HG03378 (cell line): ENCODE measurements at regions not wholly inside any gene's neighbourhood (a gene's known extent, or its start where the extent isn't known, plus 50 kb on each side); places are given as distances from the start of the nearest gene placed in this dataset.
"Not testable (repeated sequence)": the region's sequence is repeated elsewhere in the genome, so short reads cannot be mapped to it uniquely, and the experiment has no call there.

Experiments
- ATAC-seq: cut with Tn5 transposase; IDR thresholded peaks from one replicate; pipeline ENCODE4 v1.9.1; 2021; ENCODE audit warnings: mild to moderate bottlenecking, moderate library complexity; ENCODE audit not compliant: unreplicated experiment

GRCh38 chr20:22529150-22530019 is 55.0 kb downstream of the FOXA2 start:
- no peak for ATAC-seq

- no peak for ATAC-seq
Measured at GRCh38 chr20:22526512-22527012, 57.8 kb downstream of the FOXA2 start.

- no peak for ATAC-seq
Measured at GRCh38 chr20:22525821-22526220, 58.6 kb downstream of the FOXA2 start.

GRCh38 chr20:22525069-22525820 is 59.1 kb downstream of the FOXA2 start:
- no peak for ATAC-seq

GRCh38 chr20:22524393-22525015 is 59.9 kb downstream of the FOXA2 start:
- ATAC-seq, result no peak

GRCh38 chr20:22523499-22524392 is 60.6 kb downstream of the FOXA2 start:
- no peak for ATAC-seq

GRCh38 chr20:22523128-22523498 is 61.3 kb downstream of the FOXA2 start:
- no peak for ATAC-seq

GRCh38 chr20:22522701-22523100 is 61.7 kb downstream of the FOXA2 start:
- no peak for ATAC-seq

GRCh38 chr20:22521940-22522339 is 62.4 kb downstream of the FOXA2 start:
- not testable (repeated sequence) for ATAC-seq

GRCh38 chr20:22520381-22520780 is 64.0 kb downstream of the FOXA2 start:
- ATAC-seq, result no peak

GRCh38 chr20:22515264-22515663 is 69.1 kb downstream of the FOXA2 start:
- ATAC-seq, result no peak

GRCh38 chr20:22513574-22513973 is 70.8 kb downstream of the FOXA2 start:
- ATAC-seq, result no peak

GRCh38 chr20:22512911-22513489 is 71.4 kb downstream of the FOXA2 start:
- ATAC-seq, result no peak

- ATAC-seq, result no peak
Measured at GRCh38 chr20:22511943-22512910, 72.1 kb downstream of the FOXA2 start.

- ATAC-seq, result no peak
Measured at GRCh38 chr20:22509843-22510147, 74.6 kb downstream of the FOXA2 start.

- ATAC-seq, result no peak
Measured at GRCh38 chr20:22509090-22509842, 75.1 kb downstream of the FOXA2 start.

- ATAC-seq, result no peak
Measured at GRCh38 chr20:22508426-22508825, 75.9 kb downstream of the FOXA2 start.

GRCh38 chr20:22507240-22507961 is 77.0 kb downstream of the FOXA2 start:
- ATAC-seq, result no peak
